ENCODE measurements at regions not wholly inside any gene's neighbourhood (a gene's known extent, or its start where the extent isn't known, plus 50 kb on each side); places are given as distances from the start of the nearest gene placed in this dataset.
"Not testable (repeated sequence)": the region's sequence is repeated elsewhere in the genome, so short reads cannot be mapped to it uniquely, and the experiment has no call there.

GRCh38 chr6:145569140-145569539 lies 166.2 kb downstream of the EPM2A start:
- Histone ChIP-seq H2AFZ (ENCODE audit: low read length) (no peak overlapping the region), H3K18ac (ENCODE audit: insufficient read length, low read depth, low read length) (no peak overlapping the region), H3K23ac (ENCODE audit: insufficient read length, low read depth, low read length) (no peak overlapping the region), H3K4ac (ENCODE audit: low read depth, low read length) (no peak overlapping the region), H3K4me1 (ENCODE audit: insufficient read depth, low read length) (no peaks in the 10 kb centered on the region), H2BK120ac (ENCODE audit: low read depth, low read length, poor library complexity, severe bottlenecking) (no peak overlapping the region), H3K14ac (ENCODE audit: insufficient read depth, low read length) (no peak overlapping the region), H3K56ac (ENCODE audit: insufficient read length, low read depth, low read length) (no peak overlapping the region), H2BK20ac (ENCODE audit: low read depth, low read length, poor library complexity, severe bottlenecking) (no peak overlapping the region), H2AK5ac (ENCODE audit: insufficient read length, low read length) (no peak overlapping the region), H3K79me2 (ENCODE audit: insufficient read depth, low read length) (no peaks in the 10 kb centered on the region), H2BK5ac (ENCODE audit: insufficient read length, low read length) (no peak overlapping the region), H4K20me1 (ENCODE audit: control insufficient read depth, insufficient read depth, insufficient read length) (no peaks in the 10 kb centered on the region), H3K9me3 (ENCODE audit: control insufficient read depth, low read depth, low read length) (no peaks in the 10 kb centered on the region), H4K5ac (ENCODE audit: insufficient read length, low read depth, low read length) (no peak overlapping the region), H2BK12ac (ENCODE audit: insufficient read length, low read depth, low read length) (no peak overlapping the region), H3K23me2 (ENCODE audit: insufficient read length, low read depth, low read length, poor library complexity, severe bottlenecking) (no peaks in the 10 kb centered on the region), H4K8ac (replicated peaks; ENCODE audit: insufficient read length, low read depth, low read length) (no peak overlapping the region), H3T11ph (ENCODE audit: low read length) (no peak overlapping the region), H4K91ac (ENCODE audit: insufficient read length, low read depth, low read length) (no peak overlapping the region), H3K27ac (ENCODE audit: insufficient read length, low read depth, low read length) (no peak overlapping the region), H3K4me2 (ENCODE audit: insufficient read depth, insufficient read length, low read length) (no peak overlapping the region), H3K79me1 (ENCODE audit: insufficient read depth, low read depth, low read length, poor library complexity, severe bottlenecking) (no peaks in the 10 kb centered on the region), H3K9ac (ENCODE audit: extremely low read depth, insufficient read length, low read length) (no peak overlapping the region), H2BK15ac (ENCODE audit: low read depth, low read length) (no peak overlapping the region), H3K27me3 (ENCODE audit: insufficient read depth, low read length) (no peaks in the 10 kb centered on the region)
- H3K27me3 Mint-ChIP-seq (ENCODE audit: low read depth), result no peaks in the 10 kb centered on the region
- no peak for DNase-seq
- H3K27ac Mint-ChIP-seq, result no peak overlapping the region
- WGBS (ENCODE audit: extremely low coverage, insufficient read length, low lambda C conversion rate), result no CpG with 5 or more reads among the region's 3 CpGs
- TF ChIP-seq CTCF (conservative IDR thresholded peaks at IDR 0.05), result no peak
- peaks cover 0 to 1% (median 1%) of the 10 kb centered on the region in 3 experiments; a peak in 4 of 7 replicates for H3K36me3 Mint-ChIP-seq (ENCODE audit: insufficient read depth in 1 of 3, low read depth in 3 of 3)
- peaks cover 0 to 3% of the 10 kb centered on the region in 2 experiments; a peak in 1 of 4 replicates for H3K4me1 Mint-ChIP-seq
- H3K4me3 Mint-ChIP-seq, result no peak overlapping the region
- peaks cover 3% of the 10 kb centered on the region in 2 experiments for H3K9me3 Mint-ChIP-seq

GRCh38 chr6:145570336-145570735 lies 165.0 kb downstream of the EPM2A start:
- not testable (repeated sequence) for H3K27ac ChIP-seq (ENCODE audit: insufficient read length, low read depth, low read length); H3K27ac Mint-ChIP-seq; H3K9me3 ChIP-seq (ENCODE audit: control insufficient read depth, low read depth, low read length); H3K56ac ChIP-seq (ENCODE audit: insufficient read length, low read depth, low read length); H4K91ac ChIP-seq (ENCODE audit: insufficient read length, low read depth, low read length); H2BK20ac ChIP-seq (ENCODE audit: low read depth, low read length, poor library complexity, severe bottlenecking); H2BK120ac ChIP-seq (ENCODE audit: low read depth, low read length, poor library complexity, severe bottlenecking); DNase-seq; H4K8ac ChIP-seq (replicated peaks; ENCODE audit: insufficient read length, low read depth, low read length); H3K4me1 Mint-ChIP-seq; H3T11ph ChIP-seq (ENCODE audit: low read length); H3K4ac ChIP-seq (ENCODE audit: low read depth, low read length); H3K79me2 ChIP-seq (ENCODE audit: insufficient read depth, low read length); H3K4me1 ChIP-seq (ENCODE audit: insufficient read depth, low read length); H2BK5ac ChIP-seq (ENCODE audit: insufficient read length, low read length); H4K5ac ChIP-seq (ENCODE audit: insufficient read length, low read depth, low read length); H3K23ac ChIP-seq (ENCODE audit: insufficient read length, low read depth, low read length); H2AFZ ChIP-seq (ENCODE audit: low read length); H4K20me1 ChIP-seq (ENCODE audit: control insufficient read depth, insufficient read depth, insufficient read length); H3K9ac ChIP-seq (ENCODE audit: extremely low read depth, insufficient read length, low read length); H3K4me2 ChIP-seq (ENCODE audit: insufficient read depth, insufficient read length, low read length); H3K4me3 Mint-ChIP-seq; H2BK12ac ChIP-seq (ENCODE audit: insufficient read length, low read depth, low read length); H2BK15ac ChIP-seq (ENCODE audit: low read depth, low read length); H3K79me1 ChIP-seq (ENCODE audit: insufficient read depth, low read depth, low read length, poor library complexity, severe bottlenecking); H3K27me3 ChIP-seq (ENCODE audit: insufficient read depth, low read length); H3K14ac ChIP-seq (ENCODE audit: insufficient read depth, low read length); H3K18ac ChIP-seq (ENCODE audit: insufficient read length, low read depth, low read length); H3K27me3 Mint-ChIP-seq (ENCODE audit: low read depth); H3K23me2 ChIP-seq (ENCODE audit: insufficient read length, low read depth, low read length, poor library complexity, severe bottlenecking); H2AK5ac ChIP-seq (ENCODE audit: insufficient read length, low read length)
- Mint-ChIP-seq H3K9me3 (peaks cover 13% of the 10 kb centered on the region in 2 experiments), H3K36me3 (ENCODE audit: insufficient read depth in 1 of 3, low read depth in 3 of 3) (peaks cover 3 to 12% (median 12%) of the 10 kb centered on the region in 3 experiments)
- no CpG with 5 or more reads among the region's 1 CpG for WGBS (ENCODE audit: extremely low coverage, insufficient read length, low lambda C conversion rate)

All from H9 (cell line).